Mucosa of descending colon (tissue), 3 donors: ENCODE measurements at regions not wholly inside any gene's neighbourhood (a gene's known extent, or its start where the extent isn't known, plus 50 kb on each side); places are given as distances from the start of the nearest gene placed in this dataset.

Source experiments
- ATAC-seq: fragments of 200-7000 bp; cut with Tn5 transposase; one replicate; pipeline ENCODE4 v1.9.1; 2020; ENCODE audit warnings: mild to moderate bottlenecking, moderate library complexity
- DNase-seq, 3 donors: peaks; one replicate each; pipeline ENCODE4 v3.0.0-alpha.2; 2020
- H3K36me3 ChIP-seq: fragments of 200-600 bp; one replicate; pipeline ENCODE4 v1.8.0; 2021; ENCODE audit warnings: low read depth, mild to moderate bottlenecking
- H3K4me1 ChIP-seq: fragments of 200-600 bp; one replicate; pipeline ENCODE4 v1.8.0; 2021; ENCODE audit warnings: low read depth, mild to moderate bottlenecking
- H3K4me3 ChIP-seq: fragments of 200-600 bp; one replicate; pipeline ENCODE4 v1.8.0; 2021; ENCODE audit warnings: mild to moderate bottlenecking
- H3K9me3 ChIP-seq: fragments of 200-600 bp; one replicate; pipeline ENCODE4 v1.8.0; 2021; ENCODE audit warnings: mild to moderate bottlenecking
- CTCF ChIP-seq: fragments of 200-600 bp; IDR thresholded peaks from one replicate; pipeline ENCODE4 v1.8.0; 2022; ENCODE audit warnings: antibody characterized with exemption, mild to moderate bottlenecking
- intact Hi-C, 2 donors: fragments of 100-400 bp; cut with DNase I in 1 of 2; cut with micrococcal nuclease in 1 of 2; formaldehyde crosslinking; loops; one replicate each; pipeline versions ENCODE4 v1.11.0 to v1.11.1; 2022; cut with DNase I, micrococcal nuclease
- donor health status: DM: no; HTN: no; CAD: no; lungs with moderate emphysema.
- donor health status: DM: no; HTN: no; CAD: no.
- donor health status: DM: no; HTN: yes; CAD: no.

DNA sequence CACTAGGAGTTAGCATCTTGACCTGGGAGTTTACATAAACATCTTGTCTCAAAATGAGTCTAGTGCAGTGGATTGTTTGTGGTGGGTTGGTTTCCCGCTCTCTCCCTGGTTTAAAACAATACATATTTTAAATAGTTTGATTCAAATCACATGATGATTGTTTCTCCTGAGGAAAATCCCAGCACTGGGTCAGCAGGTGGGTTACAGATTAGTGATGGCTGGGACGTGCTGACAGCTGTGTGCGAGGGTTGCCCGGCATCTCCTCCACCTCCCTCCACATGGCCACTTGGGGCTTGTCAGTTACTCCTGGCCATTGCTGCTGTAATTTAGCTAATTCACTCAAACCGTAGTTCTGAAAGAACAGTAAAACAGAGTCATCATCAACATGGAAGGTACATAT lies 306.4 kb upstream of the CITED2 start:
- Histone ChIP-seq H3K4me3 (no peak overlapping the region), H3K36me3 (no peaks in the 10 kb centered on the region), H3K9me3 (no peaks in the 10 kb centered on the region), H3K4me1 (no peaks in the 10 kb centered on the region)
- no peak for TF ChIP-seq CTCF
- DNase-seq (no peak), ATAC-seq (no peak)
- intact Hi-C loops = no loop called here

DNA sequence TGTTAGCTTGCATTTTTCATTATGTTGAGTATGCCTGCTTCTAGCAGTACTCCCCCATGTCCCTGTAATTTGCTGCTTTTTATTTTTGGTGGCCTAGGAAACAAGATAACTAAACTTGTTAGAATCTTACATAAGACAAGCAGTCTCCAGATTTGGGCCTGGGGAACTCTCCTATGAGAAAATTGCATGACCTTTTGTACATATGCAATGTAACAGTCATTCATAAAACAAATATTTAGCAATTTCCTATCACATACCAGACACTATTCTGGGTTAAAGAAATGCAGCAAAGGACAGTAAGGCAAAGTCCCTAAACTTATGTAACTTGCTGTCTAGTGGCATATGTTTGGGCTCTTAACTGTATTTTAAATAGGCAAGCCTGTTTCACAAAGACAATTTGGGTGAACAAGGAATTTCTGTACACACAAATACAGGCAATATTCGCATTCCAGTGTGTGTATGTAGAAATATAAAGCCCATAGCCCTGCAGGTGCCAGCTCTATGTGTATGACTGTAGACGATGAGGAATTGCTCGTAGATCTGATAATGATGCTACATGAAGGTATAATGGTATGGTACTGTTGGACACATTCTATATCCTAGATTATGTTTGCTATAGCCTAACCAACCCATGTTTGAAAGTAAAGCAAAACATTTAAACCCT lies 305.2 kb upstream of the CITED2 start:
- DNase-seq = no peak
- Histone ChIP-seq H3K36me3 (no peaks in the 10 kb centered on the region), H3K9me3 (no peaks in the 10 kb centered on the region), H3K4me1 (no peaks in the 10 kb centered on the region), H3K4me3 (no peak overlapping the region)
- no peak for TF ChIP-seq CTCF
- peak; percentile 48 for ATAC-seq
- intact Hi-C loops = no loop called here

GRCh38 chr6:139676718-139677117 lies 302.3 kb upstream of the CITED2 start:
- no peaks in the 10 kb centered on the region for H3K36me3 ChIP-seq
- no peak for TF ChIP-seq CTCF
- no peaks in the 10 kb centered on the region for H3K4me1 ChIP-seq
- DNase-seq (no peak), ATAC-seq (no peak)
- intact Hi-C loops = no loop called here
- no peak overlapping the region for H3K4me3 ChIP-seq
- no peaks in the 10 kb centered on the region for H3K9me3 ChIP-seq

GRCh38 chr6:139666284-139666683 lies 291.8 kb upstream of the CITED2 start:
- DNase-seq (no peak), ATAC-seq (no peak)
- H3K4me1 ChIP-seq = no peaks in the 10 kb centered on the region
- intact Hi-C loops = no loop called here
- no peak overlapping the region for H3K4me3 ChIP-seq
- TF ChIP-seq CTCF = no peak
- H3K36me3 ChIP-seq = no peaks in the 10 kb centered on the region
- H3K9me3 ChIP-seq = peaks cover 10% of the 10 kb centered on the region

DNA sequence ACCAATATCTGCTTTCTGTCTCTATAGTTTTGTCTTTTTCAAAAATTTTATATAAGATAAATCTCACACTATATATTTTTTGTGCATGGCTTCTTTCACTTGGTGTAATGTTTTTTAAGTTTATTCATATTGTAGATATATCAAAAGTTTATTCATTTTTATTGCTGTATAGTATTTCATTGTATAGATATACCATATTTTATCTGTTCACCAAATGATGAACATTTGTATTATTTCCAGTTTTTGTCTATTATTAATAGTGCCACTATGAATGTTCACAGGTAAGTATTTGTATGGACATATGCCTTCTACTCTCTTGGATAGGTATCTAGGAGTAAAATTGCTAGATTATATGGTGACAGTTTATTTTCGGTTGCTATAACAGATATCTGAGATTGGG lies 289.5 kb upstream of the CITED2 start:
- Histone ChIP-seq H3K4me3 (no peak overlapping the region), H3K9me3 (peaks cover 10% of the 10 kb centered on the region), H3K4me1 (no peaks in the 10 kb centered on the region), H3K36me3 (no peaks in the 10 kb centered on the region)
- TF ChIP-seq CTCF = no peak
- DNase-seq = no peak
- intact Hi-C loops = no loop called here
- ATAC-seq = no peak

- intact Hi-C loops = loop anchor here in 1 of 2 donors (10.0 kb wide), 1 partner anchor 285 kb away; the partner anchor contains the start of gene CITED2
- peaks cover 10% of the 10 kb centered on the region for H3K4me1 ChIP-seq
- peaks cover 10% of the 10 kb centered on the region for H3K9me3 ChIP-seq
- ATAC-seq (no peak), DNase-seq (no peak)
- H3K36me3 ChIP-seq = no peaks in the 10 kb centered on the region
- no peak for TF ChIP-seq CTCF
- no peak overlapping the region for H3K4me3 ChIP-seq
These were observed 285.3 kb upstream of the CITED2 start for GRCh38 chr6:139659711-139660110.
